ENCODE measurements at regions not wholly inside any gene's neighbourhood (a gene's known extent, or its start where the extent isn't known, plus 50 kb on each side); places are given as distances from the start of the nearest gene placed in this dataset.
"Not testable (repeated sequence)": the region's sequence is repeated elsewhere in the genome, so short reads cannot be mapped to it uniquely, and the experiment has no call there.

GRCh38 chr7:136105191-136105590, 128.0 kb upstream of the MTPN start:
- TF ChIP-seq Cebpa-rat (IDR thresholded peaks at IDR 0.05), result no peak
- Histone ChIP-seq H4K20me1 (no peaks in the 10 kb centered on the region), H3K4me1 (no peaks in the 10 kb centered on the region), H3K27ac (no peak overlapping the region), H3K9ac (no peak overlapping the region), H3K36me3 (no peaks in the 10 kb centered on the region), H3K4me2 (no peak overlapping the region), H3K9me3 (replicated peaks in 1 of 11) (peaks cover 5 to 34% (median 10%) of the 10 kb centered on the region in 11 experiments; a peak in 15 of 22 replicates), H3K4me3 (no peak overlapping the region), H3K27me3 (no peaks in the 10 kb centered on the region)

GRCh38 chr7:136104269-136104603, 127.1 kb upstream of the MTPN start:
- H3K27ac ChIP-seq, result no peak overlapping the region
- H3K9ac ChIP-seq, result no peak overlapping the region
- H3K4me1 ChIP-seq, result no peaks in the 10 kb centered on the region
- H4K20me1 ChIP-seq, result no peaks in the 10 kb centered on the region
- no peak for TF ChIP-seq Cebpa-rat (IDR thresholded peaks at IDR 0.05)
- H3K36me3 ChIP-seq, result no peaks in the 10 kb centered on the region
- H3K4me3 ChIP-seq, result no peak overlapping the region
- H3K27me3 ChIP-seq, result no peaks in the 10 kb centered on the region
- H3K4me2 ChIP-seq, result no peak overlapping the region
- peaks cover 5 to 29% (median 8%) of the 10 kb centered on the region in 11 experiments; a peak in 15 of 22 replicates for H3K9me3 ChIP-seq (replicated peaks in 1 of 11)

- Histone ChIP-seq H3K36me3 (no peaks in the 10 kb centered on the region), H3K4me1 (no peaks in the 10 kb centered on the region), H3K4me2 (no peak overlapping the region), H3K9ac (no peak overlapping the region), H4K20me1 (no peaks in the 10 kb centered on the region), H3K27me3 (no peaks in the 10 kb centered on the region), H3K4me3 (no peak overlapping the region), H3K27ac (no peak overlapping the region), H3K9me3 (replicated peaks in 1 of 11) (peaks cover 0 to 24% (median 8%) of the 10 kb centered on the region in 11 experiments; a peak in 13 of 22 replicates)
- no peak for TF ChIP-seq Cebpa-rat (IDR thresholded peaks at IDR 0.05)
Observed at GRCh38 chr7:136103545-136104268, 126.5 kb upstream of the MTPN start.

DNA sequence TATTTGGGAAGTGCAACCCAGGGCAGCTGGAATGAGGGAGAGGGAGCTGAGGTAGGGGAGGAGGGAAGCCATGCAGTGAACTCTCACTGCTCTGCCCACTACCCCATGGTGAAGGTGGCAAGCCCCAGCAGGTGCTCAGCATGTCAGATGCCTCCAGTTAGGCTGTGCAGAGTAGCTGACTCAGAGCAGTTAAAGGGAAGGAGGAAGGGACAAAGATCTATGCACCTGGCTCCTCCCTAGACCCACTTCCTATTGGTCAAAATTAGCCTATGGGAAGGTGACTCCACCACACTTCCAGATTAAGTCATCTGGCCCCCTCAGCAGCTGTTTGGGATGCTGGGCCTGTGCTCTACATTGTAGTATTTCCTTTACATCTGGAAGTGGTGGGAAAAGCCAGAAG, 125.7 kb upstream of the MTPN start:
- Histone ChIP-seq H4K20me1 (no peaks in the 10 kb centered on the region), H3K9ac (no peak overlapping the region), H3K4me2 (no peak overlapping the region), H3K4me1 (no peaks in the 10 kb centered on the region), H3K9me3 (replicated peaks in 1 of 11) (peaks cover 0 to 19% (median 8%) of the 10 kb centered on the region in 11 experiments; a peak in 12 of 22 replicates), H3K27me3 (no peaks in the 10 kb centered on the region), H3K36me3 (no peaks in the 10 kb centered on the region), H3K27ac (no peak overlapping the region), H3K4me3 (no peak overlapping the region)
- TF ChIP-seq Cebpa-rat (IDR thresholded peaks at IDR 0.05), result no peak

DNA sequence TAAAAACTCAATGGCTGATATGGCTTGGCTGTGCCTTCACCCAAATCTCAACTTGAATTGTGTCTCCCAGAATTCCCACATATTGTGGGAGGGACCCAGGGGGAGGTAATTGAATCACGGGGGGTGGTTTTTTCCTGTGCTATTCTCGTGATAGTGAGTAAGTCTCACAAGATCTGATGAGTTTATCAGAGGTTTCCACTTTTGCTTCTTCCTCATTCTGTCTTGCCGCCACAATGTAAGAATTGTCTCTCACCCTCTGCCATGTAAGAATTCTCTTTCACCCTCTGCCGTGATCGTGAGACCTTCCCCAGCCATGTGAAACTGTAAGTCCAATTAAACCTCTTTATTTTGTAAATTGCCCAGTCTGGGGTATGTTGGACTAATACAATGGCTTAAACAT, 115.6 kb upstream of the MTPN start:
- H3K27ac ChIP-seq, H4K20me1 ChIP-seq, H3K4me1 ChIP-seq, H3K27me3 ChIP-seq, H3K9ac ChIP-seq, H3K4me2 ChIP-seq, H3K4me3 ChIP-seq, H3K36me3 ChIP-seq: not testable (repeated sequence)
- H3K9me3 ChIP-seq (replicated peaks in 1 of 11), result peaks cover 0 to 21% (median 9%) of the 10 kb centered on the region in 11 experiments; a peak in 10 of 22 replicates

GRCh38 chr7:136087881-136088280, 110.7 kb upstream of the MTPN start:
- H3K27me3 ChIP-seq, result no peaks in the 10 kb centered on the region
- no peak for TF ChIP-seq Cebpa-rat (IDR thresholded peaks at IDR 0.05)
- H3K9ac ChIP-seq, result no peak overlapping the region
- H3K27ac ChIP-seq, result no peak overlapping the region
- H3K4me3 ChIP-seq, result no peak overlapping the region
- H3K36me3 ChIP-seq, result no peaks in the 10 kb centered on the region
- no peaks in the 10 kb centered on the region for H4K20me1 ChIP-seq
- peaks cover 0 to 16% (median 3%) of the 10 kb centered on the region in 11 experiments; a peak in 8 of 22 replicates for H3K9me3 ChIP-seq (replicated peaks in 1 of 11)
- no peak overlapping the region for H3K4me2 ChIP-seq
- H3K4me1 ChIP-seq, result no peaks in the 10 kb centered on the region; a peak in 1 of 20 replicates

- Histone ChIP-seq H3K36me3 (no peaks in the 10 kb centered on the region), H3K27me3 (no peaks in the 10 kb centered on the region), H4K20me1 (no peaks in the 10 kb centered on the region), H3K9me3 (replicated peaks in 1 of 11) (peaks cover 0 to 6% (median 0%) of the 10 kb centered on the region in 11 experiments; a peak in 1 of 22 replicates), H3K9ac (no peak overlapping the region), H3K4me3 (no peak overlapping the region), H3K4me1 (no peaks in the 10 kb centered on the region), H3K4me2 (no peak overlapping the region), H3K27ac (no peak overlapping the region)
- TF ChIP-seq Cebpa-rat (IDR thresholded peaks at IDR 0.05), result no peak
Observed at GRCh38 chr7:136086712-136087111, 109.6 kb upstream of the MTPN start.

DNA sequence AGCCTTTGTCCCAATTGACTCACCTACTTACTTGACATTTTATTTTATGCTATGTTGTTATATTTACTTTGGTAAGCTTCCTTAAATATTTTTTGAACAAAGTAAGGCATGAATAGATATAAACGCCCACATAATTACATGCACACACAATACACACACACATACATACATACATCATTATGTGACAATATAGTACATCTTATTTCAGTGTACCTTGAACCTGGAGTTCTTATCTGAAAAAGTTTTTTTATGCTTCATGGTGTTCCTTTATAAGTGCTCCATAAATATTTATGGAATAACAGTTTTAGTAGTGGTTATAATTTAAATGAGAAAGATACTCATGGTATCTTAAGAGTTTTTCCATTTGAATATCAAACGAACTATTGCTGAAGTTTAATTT, 102.8 kb upstream of the MTPN start:
- H3K27ac ChIP-seq, result no peak overlapping the region
- no peak overlapping the region for H3K4me3 ChIP-seq
- H3K36me3 ChIP-seq, result no peaks in the 10 kb centered on the region
- no peaks in the 10 kb centered on the region for H3K4me1 ChIP-seq
- TF ChIP-seq Cebpa-rat (IDR thresholded peaks at IDR 0.05), result no peak
- H3K9me3 ChIP-seq (replicated peaks in 1 of 11), result no peaks in the 10 kb centered on the region
- H4K20me1 ChIP-seq, result no peaks in the 10 kb centered on the region
- no peak overlapping the region for H3K4me2 ChIP-seq
- no peak overlapping the region for H3K9ac ChIP-seq
- H3K27me3 ChIP-seq, result no peaks in the 10 kb centered on the region

- H3K27me3 ChIP-seq, result no peaks in the 10 kb centered on the region
- no peak overlapping the region for H3K4me2 ChIP-seq
- H3K9me3 ChIP-seq (replicated peaks in 1 of 11), result no peaks in the 10 kb centered on the region
- no peak overlapping the region for H3K9ac ChIP-seq
- no peak for TF ChIP-seq Cebpa-rat (IDR thresholded peaks at IDR 0.05)
- H3K36me3 ChIP-seq, result no peaks in the 10 kb centered on the region
- no peaks in the 10 kb centered on the region for H4K20me1 ChIP-seq
- H3K4me1 ChIP-seq, result no peaks in the 10 kb centered on the region
- H3K27ac ChIP-seq, result no peak overlapping the region
- H3K4me3 ChIP-seq, result no peak overlapping the region
Observed at GRCh38 chr7:136079478-136079892, 102.3 kb upstream of the MTPN start.

DNA sequence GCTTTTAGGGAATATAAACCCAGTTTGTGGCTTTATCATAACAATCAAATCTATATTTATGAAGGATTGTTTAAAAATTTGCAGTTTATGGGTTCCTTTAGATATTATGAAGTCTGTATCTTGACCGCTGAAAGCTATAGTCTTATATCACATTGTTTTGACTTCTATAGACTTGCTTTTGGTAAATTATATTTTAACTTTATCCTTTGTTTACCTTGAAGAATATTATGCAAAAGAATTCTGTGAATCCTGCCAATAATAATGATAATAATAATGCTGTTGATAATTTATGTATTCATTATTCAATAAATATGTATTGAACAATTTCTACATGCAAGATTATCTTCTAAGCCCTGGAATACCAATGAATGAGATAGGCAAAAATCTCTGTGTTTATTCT, 101.9 kb upstream of the MTPN start:
- Histone ChIP-seq H3K4me3 (no peak overlapping the region), H4K20me1 (no peaks in the 10 kb centered on the region), H3K4me1 (no peaks in the 10 kb centered on the region), H3K9me3 (replicated peaks in 1 of 11) (no peaks in the 10 kb centered on the region), H3K27me3 (no peaks in the 10 kb centered on the region), H3K27ac (no peak overlapping the region), H3K36me3 (no peaks in the 10 kb centered on the region), H3K9ac (no peak overlapping the region), H3K4me2 (no peak overlapping the region)
- TF ChIP-seq Cebpa-rat (IDR thresholded peaks at IDR 0.05), result no peak
